H1 (cell line): ENCODE measurements at regions not wholly inside any gene's neighbourhood (a gene's known extent, or its start where the extent isn't known, plus 50 kb on each side); places are given as distances from the start of the nearest gene placed in this dataset.
A peak's percentile ranks its signal among the peaks of the same experiment; 100 is the strongest.

Source experiments
- CTCF ChIA-PET: fragments of 300-600 bp; sonication (Branson Sonifier 250); formaldehyde crosslinking; loops from one replicate; lab custom pipeline; 2021; ENCODE audit not compliant: partially characterized antibody; lab: Charles Lee
- POLR2A ChIA-PET: fragments of 300-600 bp; sonication (Branson Sonifier 250); formaldehyde crosslinking; loops from one replicate; lab custom pipeline; 2021; ENCODE audit warnings: inconsistent platforms; ENCODE audit not compliant: partially characterized antibody; lab: Charles Lee
- DNase-seq, 2 experiments: peaks; one replicate each; pipeline versions ENCODE4 v3.0.0 to v3.0.0-alpha.2; 2010 to 2022; ENCODE audit warnings: low spot score in 2 of 2, low read depth in 1 of 2, mixed read lengths in 1 of 2
- FAIRE-seq: peaks from 2 replicates; lab custom pipeline; 2011; peaks lifted over from hg19 to GRCh38; lab: Jason Lieb, UNC
- H2AFZ ChIP-seq: 2 replicates; pipeline ENCODE4 v1.8.1; 2012; ENCODE audit warnings: low read length, inconsistent platforms
- H2AK5ac ChIP-seq: 2 replicates; pipeline ENCODE4 v1.6.1; 2013; ENCODE audit warnings: low read depth, low read length
- H2BK120ac ChIP-seq: replicated peaks from 2 replicates; pipeline ENCODE3; 2013; ENCODE audit warnings: low read depth, low read length, inconsistent platforms
- H2BK12ac ChIP-seq: 2 replicates; pipeline ENCODE4 v1.6.1; 2013; ENCODE audit warnings: low read depth, low read length
- H2BK15ac ChIP-seq: 2 replicates; pipeline ENCODE4 v1.6.1; 2013; ENCODE audit warnings: low read length
- H2BK20ac ChIP-seq: 2 replicates; pipeline ENCODE4 v1.6.1; 2013; ENCODE audit warnings: low read length
- H2BK5ac ChIP-seq: 2 replicates; pipeline ENCODE4 v1.6.1; 2013; ENCODE audit warnings: low read depth, low read length
- H3K14ac ChIP-seq: 2 replicates; pipeline ENCODE4 v1.6.1; 2013; ENCODE audit warnings: inconsistent platforms; ENCODE audit not compliant: insufficient read length
- H3K18ac ChIP-seq: 2 replicates; pipeline ENCODE4 v1.6.1; 2013; ENCODE audit warnings: low read length; ENCODE audit errors: extremely low read depth
- H3K23ac ChIP-seq: 2 replicates; pipeline ENCODE4 v1.6.1; 2013; ENCODE audit warnings: inconsistent platforms; ENCODE audit not compliant: insufficient read length
- H3K23me2 ChIP-seq: 2 replicates; pipeline ENCODE4 v1.6.1; 2013; ENCODE audit warnings: low read depth, low read length
- H3K27ac ChIP-seq: 2 replicates; pipeline ENCODE4 v1.6.1; 2011; ENCODE audit warnings: low read depth, low read length, inconsistent platforms
- H3K27me3 ChIP-seq, 4 experiments: replicated peaks in 1 of 4; 1 replicate in 1 of 4; 2 replicates in 3 of 4; pipeline versions ENCODE4 v1.6.1 to v1.8.1; 2011 to 2013; ENCODE audit warnings: low read length in 3 of 4, mild to moderate bottlenecking in 3 of 4, inconsistent platforms in 2 of 4, mixed read lengths in 2 of 4, moderate library complexity in 1 of 4; ENCODE audit not compliant: control insufficient read depth in 3 of 4, insufficient read depth in 3 of 4; ENCODE audit errors: extremely low read depth in 1 of 4
- H3K36me3 ChIP-seq, 4 experiments: 2 replicates each; pipeline versions ENCODE4 v1.6.1 to v1.8.1; 2011 to 2013; ENCODE audit warnings: mild to moderate bottlenecking in 4 of 4, low read length in 3 of 4, moderate library complexity in 2 of 4, control low read depth in 1 of 4, inconsistent platforms in 1 of 4; ENCODE audit not compliant: insufficient read depth in 4 of 4, control insufficient read depth in 2 of 4
- H3K4ac ChIP-seq: replicated peaks from 2 replicates; pipeline ENCODE3; 2013; ENCODE audit warnings: low read length, low read depth, mixed read lengths, inconsistent platforms; ENCODE audit not compliant: insufficient read length
- H3K4me1 ChIP-seq, 4 experiments: replicated peaks in 1 of 4; 1 replicate in 1 of 4; 2 replicates in 3 of 4; pipeline versions ENCODE4 v1.6.1 to v1.8.1; 2011 to 2013; ENCODE audit warnings: low read length in 3 of 4, inconsistent platforms in 2 of 4, mixed read lengths in 1 of 4; ENCODE audit not compliant: insufficient read depth in 4 of 4, control insufficient read depth in 3 of 4
- H3K4me2 ChIP-seq, 2 experiments: 2 replicates each; pipeline versions ENCODE4 v1.6.1 to v1.8.1; 2011 to 2013; ENCODE audit warnings: low read depth in 2 of 2, low read length in 2 of 2, control low read depth in 1 of 2, inconsistent platforms in 1 of 2, mild to moderate bottlenecking in 1 of 2; ENCODE audit not compliant: insufficient read depth in 1 of 2
- H3K4me3 ChIP-seq, 4 experiments: fragments of 200-600, 300-600 bp in 1 of 4; sonication (generic), shearing (Covaris generic), sonication (Bioruptor Twin) in 1 of 4; 2 replicates each; pipeline versions ENCODE4 v1.5.1 to v1.8.1; 2011 to 2016; ENCODE audit warnings: low read length in 4 of 4, low read depth in 3 of 4, control low read depth in 2 of 4, inconsistent platforms in 2 of 4, mild to moderate bottlenecking in 2 of 4, mixed read lengths in 1 of 4, moderate library complexity in 1 of 4; ENCODE audit not compliant: insufficient read depth in 2 of 4; ENCODE audit errors: extremely low read depth in 1 of 4
- H3K56ac ChIP-seq: replicated peaks from 2 replicates; pipeline ENCODE3; 2013; ENCODE audit warnings: low read depth, mild to moderate bottlenecking, mixed read lengths, low read length, inconsistent platforms; ENCODE audit not compliant: insufficient read length
- H3K79me1 ChIP-seq: 2 replicates; pipeline ENCODE4 v1.6.1; 2013; ENCODE audit warnings: low read depth, low read length, control low read depth
- H3K79me2 ChIP-seq, 2 experiments: 2 replicates each; pipeline versions ENCODE4 v1.6.1 to v1.8.1; 2012 to 2013; ENCODE audit warnings: low read length in 2 of 2, mild to moderate bottlenecking in 2 of 2, inconsistent platforms in 1 of 2; ENCODE audit not compliant: insufficient read depth in 2 of 2, control insufficient read depth in 1 of 2
- H3K9ac ChIP-seq, 4 experiments: replicated peaks in 1 of 4; 1 replicate in 1 of 4; 2 replicates in 3 of 4; pipeline versions ENCODE4 v1.6.1 to v1.8.1; 2011 to 2013; ENCODE audit warnings: low read depth in 3 of 4, low read length in 3 of 4, control low read depth in 2 of 4, mild to moderate bottlenecking in 2 of 4, moderate library complexity in 2 of 4, inconsistent platforms in 1 of 4; ENCODE audit errors: extremely low read depth in 1 of 4
- H3K9me3 ChIP-seq, 2 experiments: 2 replicates each; pipeline versions ENCODE4 v1.6.1 to v1.8.1; 2012 to 2013; ENCODE audit warnings: mild to moderate bottlenecking in 2 of 2, moderate library complexity in 2 of 2, control low read depth in 1 of 2, inconsistent platforms in 1 of 2, low read depth in 1 of 2, low read length in 1 of 2, mixed read lengths in 1 of 2; ENCODE audit not compliant: insufficient read depth in 2 of 2
- H4K20me1 ChIP-seq, 2 experiments: replicated peaks in 1 of 2; 2 replicates each; pipeline versions ENCODE3 to v1.8.1; 2011 to 2013; ENCODE audit warnings: inconsistent platforms in 2 of 2, low read length in 2 of 2, mild to moderate bottlenecking in 1 of 2; ENCODE audit not compliant: insufficient read depth in 2 of 2, control insufficient read depth in 1 of 2
- H4K5ac ChIP-seq: 2 replicates; pipeline ENCODE4 v1.6.1; 2013; ENCODE audit warnings: low read length, low read depth, mixed read lengths, inconsistent platforms; ENCODE audit not compliant: insufficient read length
- H4K8ac ChIP-seq: 2 replicates; pipeline ENCODE4 v1.8.0; 2013; ENCODE audit warnings: mild to moderate bottlenecking, moderate library complexity, low read length, inconsistent platforms; ENCODE audit not compliant: insufficient read depth; ENCODE audit errors: extremely low read depth
- H4K91ac ChIP-seq: replicated peaks from 2 replicates; pipeline ENCODE3; 2013; ENCODE audit warnings: low read length, mixed read lengths, inconsistent platforms; ENCODE audit not compliant: insufficient read length
- ASH2L ChIP-seq: fragments of 200-600, 300-600 bp; sonication (generic); IDR thresholded peaks from one replicate; pipeline ENCODE4 v1.7.1; 2017; ENCODE audit warnings: low read length
- ATF3 ChIP-seq: IDR thresholded peaks from 2 replicates; pipeline ENCODE4 v1.6.1; 2011; ENCODE audit warnings: low read depth, mild to moderate bottlenecking, low read length; ENCODE audit not compliant: insufficient read depth
- CBX5 ChIP-seq: fragments of 300-800, 300-1000 bp; sonication (generic); IDR thresholded peaks from 2 replicates; pipeline ENCODE4 v1.7.1; 2016; ENCODE audit warnings: antibody characterized with exemption, low read length, low read depth
- JUN ChIP-seq: IDR thresholded peaks from 2 replicates; pipeline ENCODE4 v1.6.1; 2011; ENCODE audit warnings: low read depth, mild to moderate bottlenecking, improper control_type of control experiment, low read length
- JUND ChIP-seq: IDR thresholded peaks from 2 replicates; pipeline ENCODE4 v1.6.1; 2011; ENCODE audit warnings: mild to moderate bottlenecking, improper control_type of control experiment, low read length
- NRF1 ChIP-seq: IDR thresholded peaks from 2 replicates; pipeline ENCODE4 v1.6.1; 2011; ENCODE audit warnings: mild to moderate bottlenecking, low read depth, low read length, improper control_type of control experiment
- POLR2A ChIP-seq, 2 experiments: IDR thresholded peaks; 1 replicate in 1 of 2; 2 replicates in 1 of 2; pipeline ENCODE4 v1.6.1; 2011; ENCODE audit warnings: low read depth in 2 of 2, low read length in 2 of 2, mild to moderate bottlenecking in 2 of 2; ENCODE audit errors: control extremely low read depth in 1 of 2
- RBBP5 ChIP-seq: IDR thresholded peaks from 2 replicates; pipeline ENCODE4 v1.7.1; 2012; ENCODE audit warnings: low read depth, mild to moderate bottlenecking, inconsistent platforms, low read length, moderate library complexity, borderline replicate concordance
- RNF2 ChIP-seq: fragments of 200-900, 300-1000 bp; sonication (generic); IDR thresholded peaks from 2 replicates; pipeline ENCODE4 v1.7.1; 2016; ENCODE audit warnings: borderline replicate concordance, low read depth, mild to moderate bottlenecking, antibody characterized with exemption, low read length; ENCODE audit not compliant: poor library complexity, severe bottlenecking; ENCODE audit errors: missing control alignments
- RXRA ChIP-seq: IDR thresholded peaks from 2 replicates; pipeline ENCODE4 v1.6.1; 2011; ENCODE audit warnings: low read depth, mild to moderate bottlenecking, low read length, moderate library complexity; ENCODE audit not compliant: insufficient read depth
- SP1 ChIP-seq: IDR thresholded peaks from 2 replicates; pipeline ENCODE4 v1.6.1; 2011; ENCODE audit warnings: low read depth, low read length
- WGBS, 2 experiments: shearing (Covaris generic) in 1 of 2; methylation state at CpG; one replicate each; pipeline versions ENCODE4 v1.1.6 to v1.1.7; 2013 to 2015; ENCODE audit warnings: low lambda C conversion rate in 2 of 2, mixed read lengths in 2 of 2, inconsistent platforms in 1 of 2, low coverage in 1 of 2, missing lambda C conversion rate in 1 of 2; ENCODE audit not compliant: insufficient replicate concordance in 2 of 2, insufficient coverage in 1 of 2, insufficient read length in 1 of 2; ENCODE audit errors: extremely low coverage in 1 of 2, missing lambda C conversion rate in 1 of 2; 5-methylcytosine and 5-hydroxymethylcytosine counted together
- TF ChIP-seq, protein P1 (sequence below): IDR thresholded peaks from 2 replicates; pipeline ENCODE4 v1.6.1; 2011; ENCODE audit warnings: low read length, improper control_type of control experiment

- peak overlapping the region; percentile 48; the same call in 1 of the 2 replicates for H2BK20ac ChIP-seq
- H4K20me1 ChIP-seq = no peaks in the 10 kb centered on the region
- H3K9me3 ChIP-seq = no peaks in the 10 kb centered on the region
- H3K18ac ChIP-seq = peak overlapping the region; percentile 56
- H2BK12ac ChIP-seq = peak overlapping the region; percentile 77
- DNase-seq (peak; percentile 38 to 53), FAIRE-seq (peak; percentile 92)
- WGBS, 2 experiments = 32% methylated on average over 5 of the region's 5 CpGs; no CpG with 5 or more reads in 1 of the 2 experiments
- H3K14ac ChIP-seq = no peak overlapping the region
- no peak overlapping the region for H3K56ac ChIP-seq
- no peak overlapping the region for H2BK15ac ChIP-seq
- H2BK5ac ChIP-seq = peak overlapping the region; percentile 75; the same call in 1 of the 2 replicates
- H3K4me3 ChIP-seq = peak overlapping the region in 1 of 4 experiments; percentile 38; a peak in 1 of 8 replicates
- no peak overlapping the region for H4K8ac ChIP-seq
- CTCF ChIA-PET = no interaction called here
- no peaks in the 10 kb centered on the region for H3K79me2 ChIP-seq
- H2BK120ac ChIP-seq = no peak overlapping the region
- no peak overlapping the region for H3K4ac ChIP-seq
- peak overlapping the region; percentile 47 to 51 for H3K4me2 ChIP-seq
- peak overlapping the region; percentile 76 for H2AFZ ChIP-seq
- no peak overlapping the region for H3K23ac ChIP-seq
- H3K36me3 ChIP-seq = no peaks in the 10 kb centered on the region
- peak overlapping the region; percentile 22 for H4K91ac ChIP-seq
- H4K5ac ChIP-seq = peak overlapping the region; percentile 78
- POLR2A ChIA-PET = no interaction called here
- H2AK5ac ChIP-seq = no peak overlapping the region
- peaks cover 0 to 6% (median 2%) of the 10 kb centered on the region in 4 experiments; a peak in 2 of 7 replicates for H3K4me1 ChIP-seq
- H3K23me2 ChIP-seq = no peaks in the 10 kb centered on the region
- peak overlapping the region in 1 of 4 experiments; percentile 43; a peak in 2 of 7 replicates for H3K9ac ChIP-seq
- no peaks in the 10 kb centered on the region for H3K79me1 ChIP-seq
- peak overlapping the region; percentile 88 for H3K27ac ChIP-seq
- no peaks in the 10 kb centered on the region for H3K27me3 ChIP-seq
- no peak for TF ChIP-seq CBX5
- TF ChIP-seq RBBP5 = peak; percentile 73; the same call in 1 of the 2 replicates
- TF ChIP-seq NRF1 = no peak
- TF ChIP-seq, protein P1, sequence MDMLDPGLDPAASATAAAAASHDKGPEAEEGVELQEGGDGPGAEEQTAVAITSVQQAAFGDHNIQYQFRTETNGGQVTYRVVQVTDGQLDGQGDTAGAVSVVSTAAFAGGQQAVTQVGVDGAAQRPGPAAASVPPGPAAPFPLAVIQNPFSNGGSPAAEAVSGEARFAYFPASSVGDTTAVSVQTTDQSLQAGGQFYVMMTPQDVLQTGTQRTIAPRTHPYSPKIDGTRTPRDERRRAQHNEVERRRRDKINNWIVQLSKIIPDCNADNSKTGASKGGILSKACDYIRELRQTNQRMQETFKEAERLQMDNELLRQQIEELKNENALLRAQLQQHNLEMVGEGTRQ = no peak
- TF ChIP-seq ASH2L = no peak
- TF ChIP-seq JUN = peak; percentile 91
- TF ChIP-seq POLR2A (IDR thresholded peaks at IDR 0.05; ENCODE audit: control extremely low read depth in 1 of 2, low read depth in 2 of 2, low read length in 2 of 2) = peak in 1 of 2 experiments; percentile 32; a peak in 1 of 3 replicates
- peak; percentile 94 for TF ChIP-seq JUND
- peak; percentile 50; the same call in 1 of the 2 replicates for TF ChIP-seq SP1
- TF ChIP-seq RNF2 = no peak
- TF ChIP-seq RXRA = no peak
- TF ChIP-seq ATF3 = no peak
Measured at GRCh38 chr14:28661171-28661772, 105.3 kb upstream of the FOXG1 start.
